Right lobe of liver (tissue), 4 donors: ENCODE measurements at regions not wholly inside any gene's neighbourhood (a gene's known extent, or its start where the extent isn't known, plus 50 kb on each side); places are given as distances from the start of the nearest gene placed in this dataset.

Source experiments
- CTCF ChIP-seq, 4 donors: fragments of 200-600 bp in 3 of 4; fragments of 450-650 bp in 1 of 4; IDR thresholded peaks; one replicate each; pipeline versions ENCODE4 v1.5.1 to v1.8.0; 2016 to 2022; ENCODE audit warnings: antibody characterized with exemption in 4 of 4, mild to moderate bottlenecking in 2 of 4
- POLR2A ChIP-seq: fragments of 450-650 bp; IDR thresholded peaks from one replicate; pipeline ENCODE4 v1.6.1; 2017; ENCODE audit warnings: antibody characterized with exemption, mild to moderate bottlenecking
- donor health status: DM: no; HTN: no; CAD: no.
- donor health status: DM: no; HTN: no; CAD: no.
- donor health status: DM: no; HTN: yes; CAD: no.

GRCh38 chr3:20669184-20669583 is 483.2 kb upstream of the SGO1 start:
- TF ChIP-seq CTCF (IDR thresholded peaks at IDR 0.05) (no peak), POLR2A (no peak)
